ENCODE measurements at regions not wholly inside any gene's neighbourhood (a gene's known extent, or its start where the extent isn't known, plus 50 kb on each side); places are given as distances from the start of the nearest gene placed in this dataset.

GRCh38 chr12:61871485-61871810 is 388.8 kb upstream of the USP15 start:
- TF ChIP-seq, protein P1, sequence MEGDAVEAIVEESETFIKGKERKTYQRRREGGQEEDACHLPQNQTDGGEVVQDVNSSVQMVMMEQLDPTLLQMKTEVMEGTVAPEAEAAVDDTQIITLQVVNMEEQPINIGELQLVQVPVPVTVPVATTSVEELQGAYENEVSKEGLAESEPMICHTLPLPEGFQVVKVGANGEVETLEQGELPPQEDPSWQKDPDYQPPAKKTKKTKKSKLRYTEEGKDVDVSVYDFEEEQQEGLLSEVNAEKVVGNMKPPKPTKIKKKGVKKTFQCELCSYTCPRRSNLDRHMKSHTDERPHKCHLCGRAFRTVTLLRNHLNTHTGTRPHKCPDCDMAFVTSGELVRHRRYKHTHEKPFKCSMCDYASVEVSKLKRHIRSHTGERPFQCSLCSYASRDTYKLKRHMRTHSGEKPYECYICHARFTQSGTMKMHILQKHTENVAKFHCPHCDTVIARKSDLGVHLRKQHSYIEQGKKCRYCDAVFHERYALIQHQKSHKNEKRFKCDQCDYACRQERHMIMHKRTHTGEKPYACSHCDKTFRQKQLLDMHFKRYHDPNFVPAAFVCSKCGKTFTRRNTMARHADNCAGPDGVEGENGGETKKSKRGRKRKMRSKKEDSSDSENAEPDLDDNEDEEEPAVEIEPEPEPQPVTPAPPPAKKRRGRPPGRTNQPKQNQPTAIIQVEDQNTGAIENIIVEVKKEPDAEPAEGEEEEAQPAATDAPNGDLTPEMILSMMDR (conservative IDR thresholded peaks at IDR 0.05), result no peak
- TF ChIP-seq ZFX (IDR thresholded peaks at IDR 0.05), result no peak
